ENCODE measurements at regions not wholly inside any gene's neighbourhood (a gene's known extent, or its start where the extent isn't known, plus 50 kb on each side); places are given as distances from the start of the nearest gene placed in this dataset.

DNA sequence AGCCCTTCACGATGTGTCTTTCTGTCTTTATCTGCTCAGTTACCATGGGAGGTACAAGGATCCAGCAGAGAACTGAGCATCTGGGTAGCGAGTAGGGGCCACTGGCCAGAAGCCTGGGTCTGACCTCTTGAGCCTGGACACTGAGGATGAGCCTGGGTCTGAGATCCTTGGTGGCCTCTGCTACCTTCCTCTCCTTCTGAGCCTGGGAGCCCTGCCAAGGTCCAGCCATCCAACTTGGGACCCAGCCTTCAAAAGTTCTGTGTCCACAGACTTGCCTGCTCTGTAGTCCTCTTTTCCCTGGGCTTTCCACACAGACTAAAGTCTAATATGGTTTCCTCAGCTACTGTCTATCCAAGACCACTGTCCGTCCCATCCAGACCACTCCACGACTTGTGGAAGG, 60.2 kb upstream of the NAA20 start:
- DNase-seq = no peak

DNA sequence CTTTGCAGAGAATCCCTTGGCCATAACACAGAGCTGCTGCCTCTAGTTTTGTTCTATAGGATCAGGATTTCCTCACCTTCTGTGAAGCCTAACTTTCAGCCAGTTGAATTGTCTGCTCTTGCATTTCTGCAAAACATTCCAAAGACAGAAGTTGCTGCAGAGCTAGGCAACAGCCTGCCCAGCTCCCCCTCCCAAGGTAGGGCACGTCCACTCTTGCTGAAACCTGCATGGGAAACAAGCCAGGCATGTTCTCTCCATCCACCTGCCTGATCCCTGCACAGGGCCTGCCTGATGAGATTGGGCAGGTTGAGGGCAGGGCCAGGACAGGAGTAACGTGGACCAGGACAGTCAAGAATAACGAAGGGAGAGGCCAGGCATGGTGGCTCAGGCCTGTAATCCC, 58.9 kb upstream of the NAA20 start:
- DNase-seq = no peak

DNA sequence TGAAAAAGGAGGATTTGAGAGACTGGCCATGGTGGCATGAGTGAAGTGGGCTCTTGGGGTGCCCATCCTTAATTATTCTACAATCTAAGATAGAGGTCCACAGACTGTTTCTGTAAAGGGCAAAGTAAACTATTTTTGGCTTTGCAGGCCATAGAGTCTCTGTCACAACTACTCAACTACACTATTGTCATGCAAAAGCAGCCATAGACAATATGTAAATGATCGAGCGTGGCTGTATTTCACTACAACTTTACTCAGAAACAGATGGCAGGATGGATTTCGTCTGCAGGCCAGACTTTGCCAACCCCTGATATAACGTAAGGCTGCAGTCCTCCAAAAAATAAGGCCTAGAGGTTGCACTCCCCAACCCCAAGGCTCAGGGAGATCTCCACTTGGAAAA, 58.2 kb upstream of the NAA20 start:
- no peak for DNase-seq

DNA sequence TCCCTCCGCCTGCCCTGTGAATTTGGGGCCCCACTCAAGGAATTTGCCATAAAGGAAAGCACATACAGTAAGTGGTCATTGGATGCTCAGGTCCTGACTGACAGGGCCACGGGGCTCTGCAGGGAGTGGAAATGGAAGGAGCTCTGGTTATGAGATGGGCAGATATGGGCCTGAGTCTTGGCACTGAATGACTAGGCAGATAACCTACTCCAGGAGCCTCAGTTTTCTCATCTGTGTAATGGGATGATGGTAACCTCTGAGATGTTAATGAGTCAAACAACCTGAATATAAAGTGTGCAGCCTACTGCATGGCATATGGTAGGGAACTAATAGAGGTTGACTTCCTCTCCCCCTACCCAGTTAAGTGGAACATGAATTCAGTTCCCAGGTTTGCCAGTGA, 56.4 kb upstream of the NAA20 start:
- no peak for DNase-seq

DNA sequence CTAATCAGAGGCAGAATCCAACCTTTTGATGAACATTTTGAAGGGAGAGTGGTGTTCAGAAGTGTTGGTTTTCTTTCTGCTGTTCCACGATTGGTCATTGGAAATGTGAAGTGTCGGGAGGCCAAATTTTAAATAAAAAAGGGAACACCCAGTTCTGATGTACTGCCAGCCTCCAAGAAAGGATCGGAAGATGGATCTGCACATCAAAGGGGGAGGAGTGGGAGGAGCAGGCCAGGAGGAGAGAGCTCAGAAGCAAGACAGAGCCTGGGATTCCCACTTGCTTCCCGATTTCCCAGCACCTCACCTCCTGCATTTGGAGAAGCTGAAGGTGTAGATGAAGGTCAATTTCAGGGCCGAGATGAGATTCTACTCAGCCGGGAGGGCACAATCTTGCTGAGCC, 55.9 kb upstream of the NAA20 start:
- DNase-seq = no peak

DNA sequence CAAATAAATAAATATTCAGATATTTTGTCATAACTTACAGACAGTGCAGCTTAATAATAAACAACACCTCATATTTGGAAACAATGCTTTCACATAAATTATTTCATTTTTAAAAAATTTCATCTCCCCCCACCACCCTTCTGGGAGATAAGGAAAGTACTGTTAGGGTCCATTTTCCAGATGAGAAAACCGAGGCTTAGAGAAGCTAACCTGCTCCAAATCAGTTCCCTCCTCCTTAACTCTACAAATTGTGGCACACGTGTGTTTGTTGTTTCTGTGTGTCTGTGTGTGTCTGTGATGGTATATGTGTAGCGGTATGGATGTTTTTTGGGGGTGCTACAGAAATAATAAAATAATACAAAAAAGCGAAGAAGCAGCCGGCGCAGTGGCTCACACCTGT, 54.2 kb upstream of the NAA20 start:
- DNase-seq = no peak

DNA sequence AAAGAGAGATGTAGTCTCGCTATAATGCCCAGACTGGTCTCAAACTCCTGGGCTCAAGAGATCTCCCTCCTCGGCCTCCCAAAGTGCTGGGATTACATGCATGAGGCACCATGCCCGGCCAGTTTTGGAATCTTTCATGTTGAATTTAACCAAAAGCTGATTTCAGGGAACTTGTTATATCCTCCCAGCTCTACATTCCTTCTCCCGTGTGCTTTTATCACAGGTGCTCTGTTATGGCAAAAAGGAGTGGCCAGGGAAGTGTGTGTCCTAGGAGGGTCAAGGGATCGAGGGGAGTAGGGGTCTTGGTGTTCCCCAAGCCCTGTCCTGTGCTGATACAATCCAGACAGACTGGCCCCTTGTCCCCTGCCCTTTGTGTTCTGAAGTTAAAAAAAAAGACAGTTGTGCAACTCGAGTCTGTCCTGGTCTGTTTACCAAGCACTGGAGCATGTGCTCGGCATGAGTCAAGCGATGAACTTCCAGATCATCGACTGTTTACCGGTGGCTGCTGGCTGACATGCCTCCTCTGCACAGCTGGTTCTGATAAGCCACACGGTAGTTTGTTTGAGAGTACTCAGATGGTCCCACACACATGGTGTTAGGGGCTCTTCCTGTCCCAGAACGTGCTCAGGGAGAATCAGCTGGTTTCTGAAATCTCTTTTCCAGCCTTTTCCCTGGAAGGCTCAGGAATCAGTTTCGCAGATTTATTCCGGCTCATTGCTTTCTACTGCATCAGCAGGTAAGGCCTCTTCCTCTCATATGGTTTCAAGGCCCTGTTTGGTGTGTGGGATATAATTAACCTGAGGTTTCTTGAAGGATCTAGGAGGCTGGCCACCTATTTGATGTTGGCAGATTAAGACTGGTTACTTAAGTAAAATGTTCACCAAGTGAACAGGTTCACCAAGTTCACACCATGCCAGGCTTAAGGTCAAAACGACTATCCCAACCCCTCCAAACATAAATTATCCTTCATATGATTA, 52.6 kb upstream of the NAA20 start:
- no peak for DNase-seq

DNA sequence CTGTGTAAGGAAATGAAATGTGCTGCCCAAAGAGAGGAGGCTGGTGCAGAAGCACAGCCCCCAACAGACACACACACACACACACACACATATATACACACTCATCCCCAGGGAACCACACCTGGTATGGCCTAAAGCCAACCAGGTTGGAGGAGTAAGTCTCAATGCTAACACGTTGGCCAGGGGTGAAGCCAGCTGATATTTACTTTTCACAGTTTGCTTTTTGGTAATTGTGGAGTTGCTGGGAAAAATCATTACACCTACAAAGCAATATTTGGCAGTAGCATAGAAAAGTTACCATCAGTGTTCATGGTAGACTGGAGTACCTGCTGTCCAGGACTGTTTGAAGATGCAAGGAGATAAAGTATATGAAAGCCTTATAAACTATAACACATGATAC, 50.3 kb upstream of the NAA20 start:
- DNase-seq = no peak

All from activated CD4-positive, alpha-beta T cell treated with anti-CD3 and anti-CD28 coated beads, Interleukin-2, amount 50 U/mL, for 16 hours (primary cell).